ENCODE measurements at regions not wholly inside any gene's neighbourhood (a gene's known extent, or its start where the extent isn't known, plus 50 kb on each side); places are given as distances from the start of the nearest gene placed in this dataset.

GRCh38 chr2:16318474-16319195, 347.0 kb downstream of the CYRIA start:
- DNase-seq (ENCODE audit: low spot score), result no peak

- no peak for DNase-seq (ENCODE audit: low spot score)
Measured at GRCh38 chr2:16318051-16318450, 347.6 kb downstream of the CYRIA start.

DNA sequence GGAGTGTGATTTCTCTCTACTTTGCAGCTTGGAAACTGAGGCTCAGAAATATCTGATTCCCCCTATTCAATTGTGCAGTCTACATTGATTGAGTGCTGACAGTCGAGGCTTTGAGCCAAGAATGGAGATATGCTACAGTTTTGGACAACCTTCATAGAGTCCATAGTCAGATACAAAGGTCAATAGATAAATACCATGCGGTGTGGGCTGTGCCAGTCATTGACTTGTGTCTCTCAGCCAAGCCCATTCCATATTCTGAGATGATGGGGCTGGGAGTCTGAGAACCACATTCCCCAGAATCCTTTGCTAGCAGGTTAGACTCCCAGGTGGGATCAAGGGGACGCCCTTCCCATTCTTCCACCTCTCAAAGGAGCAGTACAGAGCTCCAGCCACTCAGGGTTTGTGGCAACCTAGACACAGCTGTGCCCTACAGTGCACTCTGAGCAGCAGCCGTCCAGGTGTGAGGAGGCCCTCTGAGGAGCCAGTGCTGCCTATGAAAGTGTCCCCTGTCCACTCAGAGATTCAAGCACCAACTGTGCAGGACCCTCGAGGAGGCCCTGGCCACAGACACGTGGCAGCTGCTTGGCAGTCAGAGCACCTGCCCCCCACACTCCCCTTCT, 348.3 kb downstream of the CYRIA start:
- DNase-seq (ENCODE audit: low spot score), result no peak

GRCh38 chr2:16316456-16317210, 349.0 kb downstream of the CYRIA start:
- no peak for DNase-seq (ENCODE audit: low spot score)

- DNase-seq (ENCODE audit: low spot score), result no peak
Measured at GRCh38 chr2:16315908-16316307, 349.7 kb downstream of the CYRIA start.

DNA sequence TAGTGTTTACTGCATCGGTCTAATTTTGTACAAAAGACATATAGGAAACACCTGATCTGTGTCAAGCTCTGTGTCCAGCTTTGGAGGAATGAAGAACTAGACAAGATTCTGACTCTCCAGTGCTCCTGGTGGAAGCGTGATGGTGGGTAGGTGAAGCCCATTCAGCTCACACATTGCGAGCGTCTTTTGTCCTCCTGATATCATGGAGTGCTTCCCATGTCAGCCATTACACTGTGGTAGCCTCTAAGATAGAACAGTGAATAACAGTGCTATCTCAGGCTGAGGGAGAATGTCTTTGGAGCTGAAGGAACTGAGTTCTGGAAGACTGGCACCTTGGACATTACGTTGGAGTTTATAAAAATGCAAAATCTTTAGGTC, 350.2 kb downstream of the CYRIA start:
- DNase-seq (ENCODE audit: low spot score), result no peak

GRCh38 chr2:16314691-16315457, 350.8 kb downstream of the CYRIA start:
- no peak for DNase-seq (ENCODE audit: low spot score)

DNA sequence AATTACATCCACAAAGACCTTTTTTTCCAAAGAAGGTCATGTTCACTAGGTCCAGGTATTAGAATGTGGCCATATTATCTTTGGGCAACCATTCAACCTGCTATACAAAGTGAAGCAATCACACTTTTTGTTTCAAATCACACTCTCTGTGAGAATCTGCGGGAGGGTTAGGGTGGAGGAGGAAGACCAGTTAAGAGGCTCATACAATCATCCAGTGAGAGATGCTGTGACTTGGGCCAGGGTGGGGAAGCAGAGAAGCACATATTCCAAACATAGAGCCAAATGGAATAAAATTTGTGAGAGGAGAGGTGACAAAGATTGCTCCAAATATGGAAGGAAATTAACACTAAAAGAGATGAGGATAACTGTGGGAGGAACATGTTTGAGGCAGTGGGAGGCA, 351.6 kb downstream of the CYRIA start:
- no peak for DNase-seq (ENCODE audit: low spot score)

- no peak for DNase-seq (ENCODE audit: low spot score)
Measured at GRCh38 chr2:16313235-16313975, 352.2 kb downstream of the CYRIA start.

DNA sequence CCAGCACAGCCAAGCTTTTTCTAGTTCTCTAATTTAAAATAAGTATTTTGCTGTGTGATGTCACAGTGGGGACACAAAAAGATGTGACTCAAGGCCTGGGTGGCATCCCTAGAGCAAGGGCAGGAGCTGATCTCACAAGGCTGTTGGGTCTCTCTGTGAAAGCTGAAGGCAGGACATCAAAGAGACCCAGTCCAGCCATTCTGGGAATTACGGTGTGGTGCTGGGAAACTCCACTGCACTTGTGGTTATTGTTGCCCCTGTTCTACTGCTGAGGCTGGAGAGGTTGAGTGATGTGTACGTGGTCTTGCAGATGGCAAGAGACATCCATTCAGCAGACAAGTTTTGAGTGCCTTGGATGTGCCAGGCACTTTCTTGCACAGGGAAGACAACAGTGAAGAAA, 352.9 kb downstream of the CYRIA start:
- no peak for DNase-seq (ENCODE audit: low spot score)

DNA sequence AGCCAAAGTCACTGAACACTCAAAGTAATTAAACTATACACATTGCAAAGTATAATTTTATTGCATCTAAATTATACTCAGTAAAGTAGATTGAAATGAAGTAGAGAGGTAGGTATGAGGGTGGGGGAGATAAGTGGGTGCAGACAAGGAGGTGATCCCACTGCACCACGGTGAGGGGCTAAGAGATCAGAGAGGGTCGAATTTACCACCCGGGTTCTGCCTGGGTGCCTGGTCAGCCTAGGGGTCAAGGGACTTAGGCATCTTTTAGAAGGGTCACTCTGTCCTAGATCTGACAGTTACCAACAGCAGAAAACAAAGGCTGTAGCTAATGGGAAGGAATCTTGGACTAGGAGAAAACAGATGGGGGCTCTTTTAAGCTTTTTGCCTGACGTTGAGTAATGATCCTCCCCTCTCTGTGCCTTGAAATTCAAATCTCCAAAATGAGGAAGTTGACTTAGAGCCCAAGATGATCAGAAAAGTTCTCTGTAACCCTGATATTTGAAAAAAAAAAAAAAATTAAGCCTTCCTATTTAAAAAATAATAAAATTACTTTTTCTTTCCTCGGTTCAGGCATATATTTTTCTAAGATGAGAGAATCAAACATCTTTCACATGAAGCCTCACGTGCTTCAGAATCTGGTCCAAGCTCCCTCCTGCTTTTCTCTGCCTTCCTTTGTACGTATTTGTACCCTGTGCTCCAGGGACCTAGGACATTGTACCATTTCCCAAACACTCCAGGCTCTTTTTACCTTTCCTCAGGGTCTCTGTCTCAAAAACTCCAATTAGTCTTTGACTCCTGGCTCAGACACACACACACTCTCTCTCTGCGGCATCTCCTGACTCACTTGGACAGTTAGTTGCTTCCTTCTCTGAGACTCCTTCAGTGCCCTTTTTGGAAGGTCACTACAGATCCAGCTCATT, 353.9 kb downstream of the CYRIA start:
- no peak for DNase-seq (ENCODE audit: low spot score)

DNA sequence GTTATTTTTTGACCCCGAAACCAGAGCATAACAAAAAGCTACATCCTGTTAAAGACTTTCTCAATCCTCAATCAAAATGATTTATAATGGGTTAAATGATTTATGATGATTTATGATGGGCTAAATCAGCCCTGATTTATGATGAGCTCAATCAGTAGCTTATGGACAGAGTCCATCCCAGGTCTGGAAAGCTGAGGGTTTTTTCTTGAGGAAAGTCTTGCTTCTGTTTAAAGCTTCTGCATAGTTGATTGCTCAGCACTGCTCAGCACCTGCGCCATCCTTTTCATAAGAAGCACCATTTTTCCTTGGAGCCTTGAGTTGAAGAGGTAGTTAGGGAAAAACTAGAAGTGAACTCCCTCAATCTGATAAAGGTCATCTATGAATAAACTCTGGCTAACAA, 356.8 kb downstream of the CYRIA start:
- DNase-seq (ENCODE audit: low spot score), result no peak

GRCh38 chr2:16304876-16305590, 360.6 kb downstream of the CYRIA start:
- DNase-seq (ENCODE audit: low spot score), result no peak

DNA sequence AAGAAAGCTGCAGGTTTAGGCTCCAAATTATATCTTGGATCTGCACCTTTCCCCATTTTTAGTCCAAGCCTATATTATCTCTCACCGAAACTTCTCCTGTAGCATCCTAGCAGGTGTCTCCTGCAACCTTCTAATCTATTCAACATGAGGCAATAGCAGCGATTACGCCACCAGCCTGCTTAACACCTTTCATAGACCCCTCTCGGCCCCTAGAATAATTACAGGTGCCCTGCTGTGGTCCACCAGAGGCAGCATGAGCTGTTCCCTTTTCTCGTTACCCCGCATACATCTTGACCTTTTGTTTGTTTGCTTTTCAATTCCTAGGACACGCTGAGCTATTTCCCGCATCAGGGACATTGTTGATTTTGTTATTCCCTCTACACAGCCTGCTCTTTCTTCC, 361.9 kb downstream of the CYRIA start:
- no peak for DNase-seq (ENCODE audit: low spot score)

GRCh38 chr2:16303273-16303577, 362.4 kb downstream of the CYRIA start:
- no peak for DNase-seq (ENCODE audit: low spot score)

GRCh38 chr2:16302431-16303272, 362.3 kb downstream of the MYCN start:
- DNase-seq (ENCODE audit: low spot score), result no peak

- no peak for DNase-seq (ENCODE audit: low spot score)
Measured at GRCh38 chr2:16301961-16302360, 361.6 kb downstream of the MYCN start.

- DNase-seq (ENCODE audit: low spot score), result no peak
Measured at GRCh38 chr2:16298866-16299265, 358.5 kb downstream of the MYCN start.

Data from kidney capillary endothelial cell (primary cell).